ENCODE measurements at regions not wholly inside any gene's neighbourhood (a gene's known extent, or its start where the extent isn't known, plus 50 kb on each side); places are given as distances from the start of the nearest gene placed in this dataset.
"Not testable (repeated sequence)": the region's sequence is repeated elsewhere in the genome, so short reads cannot be mapped to it uniquely, and the experiment has no call there.

GRCh38 chr6:22152841-22153240 lies 144.0 kb downstream of the PRL start:
- DNase-seq (ENCODE audit: low read depth, low spot score) = no peak
- H3K4me3 ChIP-seq (ENCODE audit: low read depth, low read length) = no peak overlapping the region
- in situ Hi-C loops (cut with HindIII; ENCODE audit: low sequenced_read_pairs) = no loop called here
- TF ChIP-seq CTCF (IDR thresholded peaks at IDR 0.05; ENCODE audit: low read depth, low read length) = no peak

DNA sequence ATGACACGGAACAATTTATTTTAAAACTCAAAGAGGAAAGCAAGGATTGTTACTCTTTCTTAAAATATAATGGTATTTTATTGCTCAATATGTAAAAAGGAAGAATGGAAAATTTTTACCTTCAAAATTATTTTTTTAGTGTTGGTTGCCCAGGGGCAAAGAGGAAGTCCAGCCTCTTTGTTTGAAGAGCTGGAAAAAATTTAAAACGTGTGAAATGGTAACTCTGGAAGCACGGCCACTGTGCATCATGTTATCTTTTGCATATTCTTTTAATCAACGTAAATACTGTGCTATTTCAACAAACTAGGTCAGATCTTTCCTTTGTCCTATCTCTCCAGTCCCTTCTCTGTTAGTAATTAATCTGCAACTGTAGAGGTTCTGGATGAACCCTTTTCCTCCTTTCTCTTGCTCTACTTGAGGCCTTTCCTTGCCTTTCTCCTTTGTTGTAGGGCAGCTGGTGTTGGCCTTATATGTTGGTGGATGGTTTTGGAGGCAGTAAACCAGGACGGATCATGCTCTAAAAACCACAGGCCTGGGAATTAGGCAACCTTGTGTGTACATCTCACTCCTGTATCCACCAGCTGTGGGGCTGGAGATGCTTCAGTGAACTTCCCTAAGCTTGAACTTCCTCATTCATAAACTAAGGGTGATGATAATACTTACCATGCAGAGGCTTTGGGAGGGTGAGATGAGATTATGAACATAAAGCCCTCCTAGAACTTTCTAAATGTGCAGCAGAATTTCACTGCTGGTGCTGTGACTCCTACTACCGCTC lies 143.3 kb downstream of the PRL start:
- in situ Hi-C loops (cut with HindIII; ENCODE audit: low sequenced_read_pairs) = no loop called here
- H3K4me3 ChIP-seq (ENCODE audit: low read depth, low read length) = no peak overlapping the region
- DNase-seq (ENCODE audit: low read depth, low spot score) = no peak
- no peak for TF ChIP-seq CTCF (IDR thresholded peaks at IDR 0.05; ENCODE audit: low read depth, low read length)

DNA sequence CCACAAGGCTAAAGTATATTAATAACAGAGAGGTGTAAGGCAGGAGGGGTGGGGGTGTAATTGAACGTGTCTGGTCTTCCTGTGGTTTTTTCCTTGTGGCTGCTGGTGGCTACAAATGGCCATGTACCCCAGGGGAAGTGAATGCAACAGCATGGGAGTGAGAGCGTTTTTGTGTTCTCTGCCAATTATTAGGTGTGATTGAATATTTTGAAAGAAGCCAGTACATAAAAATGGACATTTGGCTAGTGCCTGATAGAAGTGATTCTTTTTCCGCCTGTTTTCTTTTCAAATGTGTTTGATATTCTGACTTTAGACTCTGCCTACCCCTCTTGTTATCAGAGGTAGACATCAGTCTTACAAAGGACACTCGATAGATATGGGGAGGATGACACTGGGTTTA lies 141.3 kb downstream of the PRL start:
- no peak for TF ChIP-seq CTCF (IDR thresholded peaks at IDR 0.05; ENCODE audit: low read depth, low read length)
- no peak overlapping the region for H3K4me3 ChIP-seq (ENCODE audit: low read depth, low read length)
- no peak for DNase-seq (ENCODE audit: low read depth, low spot score)
- in situ Hi-C loops (cut with HindIII; ENCODE audit: low sequenced_read_pairs) = no loop called here

GRCh38 chr6:22157233-22157632 lies 139.6 kb downstream of the PRL start:
- TF ChIP-seq CTCF (IDR thresholded peaks at IDR 0.05; ENCODE audit: low read depth, low read length) = no peak
- no peak overlapping the region for H3K4me3 ChIP-seq (ENCODE audit: low read depth, low read length)
- no peak for DNase-seq (ENCODE audit: low read depth, low spot score)
- in situ Hi-C loops (cut with HindIII; ENCODE audit: low sequenced_read_pairs) = no loop called here

- in situ Hi-C loops (cut with HindIII; ENCODE audit: low sequenced_read_pairs) = no loop called here
- no peak overlapping the region for H3K4me3 ChIP-seq (ENCODE audit: low read depth, low read length)
- no peak for TF ChIP-seq CTCF (IDR thresholded peaks at IDR 0.05; ENCODE audit: low read depth, low read length)
- DNase-seq (ENCODE audit: low read depth, low spot score) = peak; percentile 16
These were observed 132.6 kb downstream of the PRL start for GRCh38 chr6:22164236-22164635.

- H3K4me3 ChIP-seq (ENCODE audit: low read depth, low read length); DNase-seq (ENCODE audit: low read depth, low spot score); in situ Hi-C loops (cut with HindIII; ENCODE audit: low sequenced_read_pairs): not testable (repeated sequence)
These were observed 125.8 kb downstream of the PRL start for GRCh38 chr6:22171006-22171405.

DNA sequence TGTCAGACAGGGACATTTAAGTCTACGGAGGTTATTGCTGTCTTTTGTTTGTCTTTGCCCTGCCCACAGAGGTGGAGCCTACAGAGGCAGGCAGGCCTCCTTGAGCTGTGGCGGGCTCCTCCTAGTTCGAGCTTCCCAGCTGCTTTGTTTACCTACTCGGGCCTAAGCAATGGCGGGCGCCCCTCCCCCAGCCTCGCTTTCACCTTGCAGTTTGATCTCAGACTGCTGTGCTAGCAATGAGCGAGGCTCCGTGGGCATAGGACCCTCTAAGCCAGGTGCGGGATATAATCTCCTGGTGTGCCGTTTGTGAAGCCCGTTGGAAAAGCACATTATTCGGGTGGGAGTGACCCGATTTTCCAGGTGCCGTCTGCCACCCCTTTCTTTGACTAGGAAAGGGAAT lies 125.0 kb downstream of the PRL start:
- in situ Hi-C loops (cut with HindIII; ENCODE audit: low sequenced_read_pairs); H3K4me3 ChIP-seq (ENCODE audit: low read depth, low read length); DNase-seq (ENCODE audit: low read depth, low spot score): not testable (repeated sequence)

DNA sequence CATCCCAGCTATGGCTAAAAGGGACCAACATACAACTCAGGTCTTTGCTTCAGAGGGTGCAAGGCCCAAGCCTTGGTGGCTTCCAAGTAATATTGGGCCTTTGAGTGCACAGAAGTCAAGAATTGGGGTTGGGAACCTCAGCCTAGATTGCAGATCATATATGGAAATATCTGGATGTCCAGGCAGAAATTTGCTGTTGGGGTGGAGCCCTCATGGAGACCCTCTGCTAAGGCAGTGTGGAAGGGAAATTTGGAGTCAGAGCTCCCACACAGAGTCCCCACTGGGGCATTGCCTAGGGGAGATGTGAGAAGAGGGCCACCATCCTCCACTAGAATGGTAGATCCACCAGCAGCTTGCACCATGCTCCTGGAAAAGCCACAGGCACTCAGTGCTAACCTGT lies 123.5 kb downstream of the PRL start:
- H3K4me3 ChIP-seq (ENCODE audit: low read depth, low read length) = no peak overlapping the region
- in situ Hi-C loops (cut with HindIII; ENCODE audit: low sequenced_read_pairs) = no loop called here
- TF ChIP-seq CTCF (IDR thresholded peaks at IDR 0.05; ENCODE audit: low read depth, low read length) = no peak
- no peak for DNase-seq (ENCODE audit: low read depth, low spot score)

- in situ Hi-C loops (cut with HindIII; ENCODE audit: low sequenced_read_pairs); DNase-seq (ENCODE audit: low read depth, low spot score); H3K4me3 ChIP-seq (ENCODE audit: low read depth, low read length): not testable (repeated sequence)
These were observed 116.6 kb downstream of the PRL start for GRCh38 chr6:22180250-22180649.
